Suprapubic skin (tissue), 4 donors: ENCODE measurements at regions not wholly inside any gene's neighbourhood (a gene's known extent, or its start where the extent isn't known, plus 50 kb on each side); places are given as distances from the start of the nearest gene placed in this dataset.

Source experiments
- DNase-seq, 2 donors: peaks; one replicate each; pipeline ENCODE4 v3.0.0-alpha.2; 2019; ENCODE audit warnings: low spot score in 2 of 2
- H3K27ac ChIP-seq: fragments of 200-600 bp; sonication (generic); one replicate; pipeline ENCODE4 v1.5.1; 2019
- H3K27me3 ChIP-seq: fragments of 200-600 bp; sonication (generic); one replicate; pipeline ENCODE4 v1.5.1; 2019
- H3K36me3 ChIP-seq: fragments of 200-600 bp; sonication (generic); one replicate; pipeline ENCODE4 v1.5.1; 2019
- H3K4me1 ChIP-seq: fragments of 200-600 bp; sonication (generic); one replicate; pipeline ENCODE4 v1.5.1; 2019
- H3K4me3 ChIP-seq: fragments of 200-600 bp; sonication (generic); one replicate; pipeline ENCODE4 v1.5.1; 2019; ENCODE audit warnings: mild to moderate bottlenecking
- H3K9me3 ChIP-seq: fragments of 200-600 bp; sonication (generic); one replicate; pipeline ENCODE4 v1.5.1; 2019
- CTCF ChIP-seq, 2 donors: fragments of 200-600 bp in 1 of 2; fragments of 450-650 bp in 1 of 2; sonication (generic) in 1 of 2; IDR thresholded peaks; one replicate each; pipeline ENCODE4 v1.5.1; 2016 to 2019; ENCODE audit warnings: antibody characterized with exemption in 2 of 2, mild to moderate bottlenecking in 1 of 2, moderate library complexity in 1 of 2
- EP300 ChIP-seq: sonication (generic); formaldehyde crosslinking; IDR thresholded peaks from one replicate; pipeline ENCODE4 v1.6.1; 2017; ENCODE audit warnings: antibody characterized with exemption
- POLR2A ChIP-seq, 2 donors: fragments of 450-650 bp; IDR thresholded peaks; one replicate each; pipeline ENCODE4 v1.6.1; 2017; ENCODE audit warnings: antibody characterized with exemption in 2 of 2, mild to moderate bottlenecking in 2 of 2, moderate library complexity in 2 of 2
- POLR2AphosphoS5 ChIP-seq, 3 donors: sonication (generic); formaldehyde crosslinking; IDR thresholded peaks; one replicate each; pipeline ENCODE4 v1.6.1; 2017; ENCODE audit warnings: antibody characterized with exemption in 3 of 3
- WGBS: methylation state at CpG from one replicate; pipeline ENCODE4 v1.1.5; 2018; 5-methylcytosine and 5-hydroxymethylcytosine counted together

DNA sequence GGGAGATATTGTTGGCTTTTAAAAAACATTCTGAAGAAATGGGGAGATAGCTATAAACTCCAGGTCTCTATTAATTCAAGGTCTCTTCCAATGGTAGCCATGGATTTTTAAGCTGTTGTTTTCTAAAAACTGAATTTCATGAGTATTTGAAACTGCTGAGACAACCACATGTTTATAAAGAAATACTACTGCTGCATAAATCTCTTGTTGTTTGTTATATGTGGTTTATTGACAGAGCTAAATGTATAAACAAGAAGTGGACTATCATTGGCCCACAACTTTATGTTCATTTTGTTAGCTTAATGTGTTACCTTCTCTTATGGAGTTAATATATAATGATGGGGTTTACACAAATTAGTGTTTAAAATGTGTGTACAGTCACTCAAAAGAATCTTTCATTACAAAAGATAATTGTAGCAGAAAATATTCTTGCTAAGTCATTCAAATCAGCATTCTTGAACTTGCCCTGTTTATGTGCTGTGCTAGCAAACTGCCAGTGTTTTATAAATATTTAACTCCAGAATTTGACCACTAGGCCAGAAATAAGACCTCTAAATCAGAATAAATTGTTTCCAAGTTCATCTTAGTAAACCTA is 242.1 kb downstream of the TMX3 start:
- no peaks in the 10 kb centered on the region for H3K4me1 ChIP-seq
- no peak for TF ChIP-seq POLR2A (IDR thresholded peaks at IDR 0.05)
- no peak for TF ChIP-seq POLR2AphosphoS5 (IDR thresholded peaks at IDR 0.05)
- no peak for TF ChIP-seq EP300
- TF ChIP-seq CTCF (IDR thresholded peaks at IDR 0.05), result no peak
- H3K4me3 ChIP-seq, result no peak overlapping the region
- no peaks in the 10 kb centered on the region for H3K27me3 ChIP-seq
- no peaks in the 10 kb centered on the region for H3K36me3 ChIP-seq
- no peaks in the 10 kb centered on the region for H3K9me3 ChIP-seq
- no peak overlapping the region for H3K27ac ChIP-seq
- DNase-seq, result no peak

DNA sequence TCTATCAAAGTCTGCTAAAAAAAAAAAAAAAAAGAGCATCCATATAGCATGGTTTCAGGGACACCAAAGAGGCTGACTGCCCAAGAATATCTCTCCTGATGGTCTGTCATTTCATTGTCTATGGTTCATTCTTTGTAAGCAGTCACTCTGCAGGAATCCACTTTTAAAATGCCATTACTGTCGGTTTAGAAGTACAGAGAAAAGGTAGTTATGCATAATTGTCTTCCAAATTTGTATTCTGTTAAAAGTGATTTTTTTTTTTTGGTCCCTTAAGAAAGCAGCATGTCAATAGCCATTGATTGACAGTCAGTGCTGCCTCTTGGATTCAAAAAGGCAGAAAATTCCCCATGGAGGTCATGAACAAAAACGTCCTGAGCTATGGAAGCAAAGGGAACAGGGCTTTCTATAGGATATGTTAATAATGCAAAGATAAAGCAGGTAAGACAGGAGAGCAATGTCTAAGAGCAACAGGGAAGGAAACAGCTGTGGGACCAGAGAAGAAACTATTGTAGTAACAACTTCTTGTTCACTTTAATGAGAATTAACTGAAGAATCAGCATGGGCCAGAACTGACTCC is 245.8 kb downstream of the TMX3 start:
- no peaks in the 10 kb centered on the region for H3K4me1 ChIP-seq
- H3K27me3 ChIP-seq, result no peaks in the 10 kb centered on the region
- no peak overlapping the region for H3K4me3 ChIP-seq
- 27% methylated on average over 2 of the region's 2 CpGs for WGBS
- H3K36me3 ChIP-seq, result no peaks in the 10 kb centered on the region
- no peak for DNase-seq
- no peak overlapping the region for H3K27ac ChIP-seq
- no peak for TF ChIP-seq POLR2AphosphoS5 (IDR thresholded peaks at IDR 0.05)
- TF ChIP-seq POLR2A (IDR thresholded peaks at IDR 0.05), result no peak
- no peak for TF ChIP-seq CTCF (IDR thresholded peaks at IDR 0.05)
- TF ChIP-seq EP300, result no peak
- H3K9me3 ChIP-seq, result no peaks in the 10 kb centered on the region

DNA sequence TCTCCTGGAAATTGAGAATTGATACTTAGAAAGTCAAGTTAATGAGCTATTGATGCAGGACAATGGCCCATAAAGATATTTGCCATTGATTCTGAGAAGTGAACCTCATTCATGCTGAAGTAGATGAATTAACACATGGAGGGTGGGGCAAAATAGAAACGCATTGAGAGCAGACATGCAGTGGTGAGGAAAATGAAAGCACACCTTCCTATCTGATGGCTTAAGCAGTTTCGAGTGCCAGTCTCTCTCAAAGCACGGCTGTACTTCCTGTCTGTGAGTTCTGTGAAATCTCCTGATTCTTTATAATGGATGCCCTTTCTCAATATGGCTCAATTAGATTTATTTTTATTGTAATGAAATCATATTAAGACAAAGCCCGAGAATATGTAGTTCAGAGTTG is 247.0 kb downstream of the TMX3 start:
- TF ChIP-seq EP300 (no peak), POLR2AphosphoS5 (IDR thresholded peaks at IDR 0.05) (no peak), POLR2A (IDR thresholded peaks at IDR 0.05) (no peak), CTCF (IDR thresholded peaks at IDR 0.05) (no peak)
- Histone ChIP-seq H3K36me3 (no peaks in the 10 kb centered on the region), H3K27me3 (no peaks in the 10 kb centered on the region), H3K27ac (no peak overlapping the region), H3K4me3 (no peak overlapping the region), H3K9me3 (no peaks in the 10 kb centered on the region), H3K4me1 (no peaks in the 10 kb centered on the region)
- no peak for DNase-seq
- 60% methylated on average over 4 of the region's 4 CpGs for WGBS

- Histone ChIP-seq H3K27me3 (no peaks in the 10 kb centered on the region), H3K9me3 (no peaks in the 10 kb centered on the region), H3K4me3 (no peak overlapping the region), H3K36me3 (no peaks in the 10 kb centered on the region), H3K27ac (no peak overlapping the region), H3K4me1 (no peaks in the 10 kb centered on the region)
- 48% methylated on average over 2 of the region's 2 CpGs for WGBS
- no peak for DNase-seq
- no peak for TF ChIP-seq CTCF (IDR thresholded peaks at IDR 0.05)
- no peak for TF ChIP-seq EP300
- no peak for TF ChIP-seq POLR2A (IDR thresholded peaks at IDR 0.05)
- TF ChIP-seq POLR2AphosphoS5 (IDR thresholded peaks at IDR 0.05), result no peak
Observed at GRCh38 chr18:68467329-68467728, 247.6 kb downstream of the TMX3 start.

- H3K27ac ChIP-seq, result no peak overlapping the region
- H3K36me3 ChIP-seq, result no peaks in the 10 kb centered on the region
- WGBS, result 93% methylated on average over 1 of the region's 1 CpG
- H3K4me3 ChIP-seq, result no peak overlapping the region
- no peaks in the 10 kb centered on the region for H3K4me1 ChIP-seq
- TF ChIP-seq CTCF (IDR thresholded peaks at IDR 0.05) (no peak), EP300 (no peak), POLR2A (IDR thresholded peaks at IDR 0.05) (no peak), POLR2AphosphoS5 (IDR thresholded peaks at IDR 0.05) (no peak)
- H3K9me3 ChIP-seq, result no peaks in the 10 kb centered on the region
- no peaks in the 10 kb centered on the region for H3K27me3 ChIP-seq
- DNase-seq, result no peak
Observed at GRCh38 chr18:68466672-68467071, 248.2 kb downstream of the TMX3 start.
